B cell (primary cell): ENCODE measurements at regions not wholly inside any gene's neighbourhood (a gene's known extent, or its start where the extent isn't known, plus 50 kb on each side); places are given as distances from the start of the nearest gene placed in this dataset.

Source experiments
- EZH2 ChIP-seq: IDR thresholded peaks from 2 replicates; pipeline ENCODE4 v1.6.1; 2012; ENCODE audit warnings: borderline replicate concordance, low read depth, mild to moderate bottlenecking, moderate library complexity, low read length; ENCODE audit not compliant: insufficient read depth, poor library complexity, severe bottlenecking
- TF ChIP-seq, protein P1 (sequence below): fragments of 200-600 bp; IDR thresholded peaks from one replicate; pipeline ENCODE4 v1.8.0; 2022; ENCODE audit warnings: antibody characterized with exemption, mild to moderate bottlenecking

DNA sequence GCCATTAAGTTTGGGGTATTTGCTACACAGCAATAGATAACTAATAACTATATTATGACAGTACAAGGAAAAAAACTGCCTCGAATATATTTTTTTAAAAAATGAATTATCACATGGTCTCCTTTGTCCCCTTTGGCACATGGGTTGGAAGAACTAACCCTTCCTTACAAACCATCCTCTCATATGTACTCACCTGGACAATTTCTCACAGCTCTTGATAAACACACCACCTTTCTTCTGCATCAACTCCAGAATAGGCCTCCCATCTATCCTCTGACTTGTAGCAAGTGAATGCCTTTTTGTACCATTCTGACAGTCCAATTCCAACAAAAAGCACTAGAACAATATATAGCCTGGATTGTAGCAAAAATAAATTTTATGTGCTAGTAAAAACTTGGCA is 78.7 kb upstream of the LARP1 start:
- TF ChIP-seq, protein P1, sequence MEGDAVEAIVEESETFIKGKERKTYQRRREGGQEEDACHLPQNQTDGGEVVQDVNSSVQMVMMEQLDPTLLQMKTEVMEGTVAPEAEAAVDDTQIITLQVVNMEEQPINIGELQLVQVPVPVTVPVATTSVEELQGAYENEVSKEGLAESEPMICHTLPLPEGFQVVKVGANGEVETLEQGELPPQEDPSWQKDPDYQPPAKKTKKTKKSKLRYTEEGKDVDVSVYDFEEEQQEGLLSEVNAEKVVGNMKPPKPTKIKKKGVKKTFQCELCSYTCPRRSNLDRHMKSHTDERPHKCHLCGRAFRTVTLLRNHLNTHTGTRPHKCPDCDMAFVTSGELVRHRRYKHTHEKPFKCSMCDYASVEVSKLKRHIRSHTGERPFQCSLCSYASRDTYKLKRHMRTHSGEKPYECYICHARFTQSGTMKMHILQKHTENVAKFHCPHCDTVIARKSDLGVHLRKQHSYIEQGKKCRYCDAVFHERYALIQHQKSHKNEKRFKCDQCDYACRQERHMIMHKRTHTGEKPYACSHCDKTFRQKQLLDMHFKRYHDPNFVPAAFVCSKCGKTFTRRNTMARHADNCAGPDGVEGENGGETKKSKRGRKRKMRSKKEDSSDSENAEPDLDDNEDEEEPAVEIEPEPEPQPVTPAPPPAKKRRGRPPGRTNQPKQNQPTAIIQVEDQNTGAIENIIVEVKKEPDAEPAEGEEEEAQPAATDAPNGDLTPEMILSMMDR, result no peak
- TF ChIP-seq EZH2, result no peak
